DND-41 (cell line): ENCODE measurements at regions not wholly inside any gene's neighbourhood (a gene's known extent, or its start where the extent isn't known, plus 50 kb on each side); places are given as distances from the start of the nearest gene placed in this dataset.

Experiments
- CTCF ChIP-seq: IDR thresholded peaks from 2 replicates; pipeline ENCODE4 v1.5.1; 2012; ENCODE audit warnings: borderline replicate concordance, low read length, moderate library complexity, mild to moderate bottlenecking; ENCODE audit not compliant: poor library complexity, severe bottlenecking; ENCODE audit errors: extremely low read depth
- EZH2 ChIP-seq: IDR thresholded peaks from 3 replicates; pipeline ENCODE4 v1.6.1; 2012; ENCODE audit warnings: borderline replicate concordance, low read depth, mild to moderate bottlenecking, moderate library complexity, low read length, inconsistent platforms; ENCODE audit not compliant: severe bottlenecking

- TF ChIP-seq CTCF (no peak), EZH2 (no peak)
These were observed 319.4 kb downstream of the BRINP2 start for GRCh38 chr1:177490036-177490639.
